CD4-positive, CD25-positive, alpha-beta regulatory T cell (primary cell): ENCODE measurements at regions not wholly inside any gene's neighbourhood (a gene's known extent, or its start where the extent isn't known, plus 50 kb on each side); places are given as distances from the start of the nearest gene placed in this dataset.

Experiments
- ATAC-seq, 2 donors: fragments of 150-1000 bp; cut with Tn5 transposase; one replicate each; pipeline ENCODE4 v1.10.0; 2021; ENCODE audit warnings: low read depth in 2 of 2, moderate number of reproducible peaks in 2 of 2, moderate library complexity in 1 of 2
- DNase-seq, 3 donors: peaks; one replicate each; pipeline versions ENCODE4 v3.0.0 to v3.0.0-alpha.2; 2012 to 2022; ENCODE audit warnings: mixed read lengths in 1 of 3
- H3K27ac ChIP-seq: one replicate; pipeline ENCODE4 v1.7.0; 2013; ENCODE audit warnings: mild to moderate bottlenecking, low read length; ENCODE audit not compliant: insufficient read depth, poor library complexity, severe bottlenecking
- H3K27me3 ChIP-seq: one replicate; pipeline ENCODE4 v1.7.0; 2013; ENCODE audit warnings: low read length; ENCODE audit not compliant: control insufficient read depth, insufficient read depth
- H3K36me3 ChIP-seq: one replicate; pipeline ENCODE4 v1.7.0; 2013; ENCODE audit warnings: mild to moderate bottlenecking, low read length, moderate library complexity; ENCODE audit not compliant: control insufficient read depth, insufficient read depth
- H3K4me1 ChIP-seq: 2 replicates; pipeline ENCODE4 v1.7.0; 2013; ENCODE audit warnings: mild to moderate bottlenecking, low read length; ENCODE audit not compliant: insufficient read depth, control insufficient read depth, poor library complexity, severe bottlenecking
- H3K4me3 ChIP-seq: one replicate; pipeline ENCODE4 v1.7.0; 2013; ENCODE audit warnings: low read depth, mild to moderate bottlenecking, low read length, moderate library complexity
- H3K9me3 ChIP-seq, 2 experiments: 1 replicate in 1 of 2; 2 replicates in 1 of 2; pipeline ENCODE4 v1.7.0; 2013; ENCODE audit warnings: low read length in 2 of 2, mild to moderate bottlenecking in 1 of 2, moderate library complexity in 1 of 2; ENCODE audit not compliant: control insufficient read depth in 2 of 2
- H3K27ac Mint-ChIP-seq, 3 donors: one replicate each; pipeline ENCODE4 v1.8.0; 2020 to 2022; ENCODE audit warnings: mild to moderate bottlenecking in 3 of 3, mixed read lengths in 3 of 3, moderate library complexity in 2 of 3
- H3K27me3 Mint-ChIP-seq: one replicate; pipeline ENCODE4 v1.8.0; 2022; ENCODE audit warnings: mild to moderate bottlenecking, mixed read lengths
- H3K36me3 Mint-ChIP-seq: one replicate; pipeline ENCODE4 v1.8.0; 2020; ENCODE audit warnings: mixed read lengths
- H3K4me1 Mint-ChIP-seq, 4 donors: one replicate each; pipeline ENCODE4 v1.8.0; 2020 to 2022; ENCODE audit warnings: mixed read lengths in 4 of 4, mild to moderate bottlenecking in 1 of 4
- H3K4me3 Mint-ChIP-seq, 4 donors: one replicate each; pipeline ENCODE4 v1.8.0; 2020 to 2022; ENCODE audit warnings: mild to moderate bottlenecking in 4 of 4, mixed read lengths in 4 of 4, moderate library complexity in 3 of 4
- H3K9me3 Mint-ChIP-seq, 7 donors: one replicate each; pipeline ENCODE4 v1.8.0; 2020 to 2022; ENCODE audit warnings: mixed read lengths in 7 of 7, mild to moderate bottlenecking in 3 of 7, moderate library complexity in 2 of 7

DNA sequence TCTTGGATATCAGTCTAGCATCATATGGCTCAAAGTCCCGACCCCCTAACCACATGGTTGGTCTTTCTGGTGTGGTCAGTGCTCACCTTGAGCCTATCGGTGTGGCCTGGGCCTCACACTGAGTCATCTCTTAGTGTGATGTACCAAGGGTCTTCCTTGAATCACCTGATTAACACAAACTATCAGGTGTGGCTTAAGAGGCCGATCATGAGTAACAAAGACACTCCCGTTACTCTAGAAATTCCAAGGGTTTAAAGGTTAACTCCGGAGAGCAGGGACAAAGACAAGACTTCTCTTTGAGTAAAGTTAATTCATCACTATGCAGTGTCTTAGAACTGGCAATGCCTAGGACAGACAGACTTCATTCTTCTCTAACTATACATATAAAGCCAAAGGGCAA, 52.3 kb upstream of the ARMC3 start:
- Mint-ChIP-seq H3K4me1 (peaks cover 0 to 6% (median 4%) of the 10 kb centered on the region in 4 donors), H3K27ac (no peak overlapping the region), H3K9me3 (peaks cover 0 to 2% (median 0%) of the 10 kb centered on the region in 7 donors), H3K27me3 (peaks cover 20% of the 10 kb centered on the region), H3K36me3 (no peaks in the 10 kb centered on the region), H3K4me3 (no peak overlapping the region)
- no peaks in the 10 kb centered on the region for H3K9me3 ChIP-seq
- ATAC-seq (no peak), DNase-seq (no peak)
- H3K4me3 ChIP-seq: no peak overlapping the region
- H3K36me3 ChIP-seq: no peaks in the 10 kb centered on the region
- H3K4me1 ChIP-seq: no peaks in the 10 kb centered on the region
- no peaks in the 10 kb centered on the region for H3K27me3 ChIP-seq
- H3K27ac ChIP-seq: no peak overlapping the region

DNA sequence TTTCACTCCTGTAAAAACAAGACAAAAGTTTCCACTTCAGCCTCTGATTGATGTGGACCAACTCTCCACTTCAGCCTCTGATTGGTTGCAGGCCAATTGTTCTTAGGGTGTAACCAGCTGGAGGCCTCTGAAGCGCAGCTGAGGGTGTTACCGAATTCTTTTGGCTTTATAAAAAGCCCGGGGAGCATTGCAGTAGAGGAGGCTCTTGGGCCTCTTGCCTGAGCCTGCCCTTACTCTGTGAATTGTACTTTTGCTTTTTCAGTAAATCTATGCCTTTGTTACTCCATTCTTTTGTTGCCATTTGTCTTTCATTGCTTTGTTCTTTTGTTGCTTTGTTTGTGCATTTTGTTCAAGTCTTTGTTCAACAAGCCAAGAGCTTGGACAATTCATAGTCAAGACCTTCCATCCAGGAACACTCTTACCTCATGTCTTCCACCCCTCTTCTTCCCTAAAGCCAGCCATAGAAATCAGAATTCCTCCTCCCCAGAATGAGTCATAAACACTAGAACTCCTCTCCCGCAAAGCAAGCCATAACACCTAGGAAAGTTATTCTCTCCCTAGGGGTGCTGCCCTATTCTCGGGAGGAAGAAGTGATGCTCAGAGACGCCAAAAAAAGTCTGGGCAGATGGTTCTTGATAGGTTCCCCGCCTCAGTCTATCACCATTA, 53.5 kb upstream of the ARMC3 start:
- Mint-ChIP-seq H3K36me3 (no peaks in the 10 kb centered on the region), H3K9me3 (peaks cover 0 to 2% (median 0%) of the 10 kb centered on the region in 7 donors), H3K27me3 (peaks cover 20% of the 10 kb centered on the region), H3K4me3 (no peak overlapping the region), H3K4me1 (peaks cover 0 to 6% (median 4%) of the 10 kb centered on the region in 4 donors), H3K27ac (no peak overlapping the region)
- DNase-seq: no peak
- H3K36me3 ChIP-seq: no peaks in the 10 kb centered on the region
- no peak overlapping the region for H3K4me3 ChIP-seq
- ATAC-seq: no peak
- H3K4me1 ChIP-seq: no peaks in the 10 kb centered on the region
- no peaks in the 10 kb centered on the region for H3K27me3 ChIP-seq
- no peak overlapping the region for H3K27ac ChIP-seq
- no peaks in the 10 kb centered on the region for H3K9me3 ChIP-seq

DNA sequence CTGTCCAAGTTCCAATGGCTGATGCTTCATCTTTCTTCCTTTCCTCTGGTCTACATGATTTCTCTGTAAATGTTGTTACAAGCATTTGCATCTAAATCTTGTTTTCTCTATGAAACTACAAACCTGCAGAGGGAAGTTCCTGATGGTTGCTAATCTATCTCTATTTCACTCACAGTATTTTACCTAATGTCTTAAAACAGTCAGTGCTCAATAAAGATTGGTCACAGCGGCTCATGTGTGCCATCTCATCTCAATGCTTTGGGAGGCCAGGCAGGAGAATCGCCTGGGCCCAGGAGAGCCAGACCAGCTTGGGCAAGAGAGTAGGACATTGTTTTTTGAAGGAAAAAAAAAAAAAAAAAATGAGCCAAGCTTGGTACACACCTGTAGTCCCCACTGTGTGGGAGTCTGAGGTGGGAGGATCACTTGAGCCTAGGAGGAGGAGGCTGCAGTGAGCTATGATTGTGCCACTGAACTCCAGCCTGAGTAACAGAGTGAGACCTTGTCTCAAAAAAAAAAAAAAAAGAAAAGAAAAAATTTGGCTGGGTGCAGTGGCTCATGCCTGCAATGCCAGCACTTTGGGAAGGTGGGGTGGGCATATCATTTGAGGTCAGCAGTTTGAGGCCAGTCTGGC, 71.3 kb upstream of the ARMC3 start:
- Mint-ChIP-seq H3K27me3 (no peaks in the 10 kb centered on the region), H3K4me1 (peaks cover 0 to 2% (median 0%) of the 10 kb centered on the region in 4 donors), H3K36me3 (no peaks in the 10 kb centered on the region), H3K4me3 (no peak overlapping the region), H3K27ac (no peak overlapping the region), H3K9me3 (peaks cover 0 to 5% (median 0%) of the 10 kb centered on the region in 7 donors)
- H3K4me3 ChIP-seq: no peak overlapping the region
- H3K27me3 ChIP-seq: no peaks in the 10 kb centered on the region
- H3K4me1 ChIP-seq: no peaks in the 10 kb centered on the region
- no peak overlapping the region for H3K27ac ChIP-seq
- no peaks in the 10 kb centered on the region for H3K9me3 ChIP-seq
- DNase-seq: no peak
- no peaks in the 10 kb centered on the region for H3K36me3 ChIP-seq
- ATAC-seq: no peak

DNA sequence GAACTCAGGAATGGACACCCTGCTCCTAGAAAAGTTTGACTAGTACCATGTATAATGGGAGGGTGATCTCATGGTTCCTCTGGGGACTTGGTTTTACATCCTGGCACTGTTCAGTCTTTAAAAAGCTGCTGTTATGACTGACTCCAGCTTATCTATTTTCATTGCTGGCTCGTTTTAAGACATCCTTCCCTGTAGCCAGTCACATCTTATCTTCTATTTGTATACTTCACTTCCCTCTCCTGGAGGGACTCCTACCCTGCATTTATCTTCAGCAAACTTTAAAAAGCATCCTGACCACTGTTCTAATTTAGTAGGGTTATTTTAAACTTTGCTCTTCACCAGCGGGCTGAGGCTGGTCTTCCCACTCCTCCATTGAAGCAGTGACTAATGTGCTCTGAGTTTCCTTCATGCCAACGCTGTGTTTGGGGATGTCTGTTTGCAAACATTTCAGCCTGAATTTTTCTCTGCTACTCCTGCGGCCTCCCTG, 72.9 kb upstream of the ARMC3 start:
- H3K27ac ChIP-seq: no peak overlapping the region
- no peak overlapping the region for H3K4me3 ChIP-seq
- no peaks in the 10 kb centered on the region for H3K4me1 ChIP-seq
- H3K27me3 Mint-ChIP-seq: no peaks in the 10 kb centered on the region
- H3K9me3 ChIP-seq: no peaks in the 10 kb centered on the region
- peaks cover 0 to 2% (median 0%) of the 10 kb centered on the region in 7 donors for H3K9me3 Mint-ChIP-seq
- no peaks in the 10 kb centered on the region for H3K36me3 Mint-ChIP-seq
- no peak overlapping the region for H3K27ac Mint-ChIP-seq
- DNase-seq: no peak
- H3K27me3 ChIP-seq: no peaks in the 10 kb centered on the region
- H3K4me1 Mint-ChIP-seq: peaks cover 0 to 4% (median 1%) of the 10 kb centered on the region in 4 donors
- no peak overlapping the region for H3K4me3 Mint-ChIP-seq
- ATAC-seq: no peak
- no peaks in the 10 kb centered on the region for H3K36me3 ChIP-seq

DNA sequence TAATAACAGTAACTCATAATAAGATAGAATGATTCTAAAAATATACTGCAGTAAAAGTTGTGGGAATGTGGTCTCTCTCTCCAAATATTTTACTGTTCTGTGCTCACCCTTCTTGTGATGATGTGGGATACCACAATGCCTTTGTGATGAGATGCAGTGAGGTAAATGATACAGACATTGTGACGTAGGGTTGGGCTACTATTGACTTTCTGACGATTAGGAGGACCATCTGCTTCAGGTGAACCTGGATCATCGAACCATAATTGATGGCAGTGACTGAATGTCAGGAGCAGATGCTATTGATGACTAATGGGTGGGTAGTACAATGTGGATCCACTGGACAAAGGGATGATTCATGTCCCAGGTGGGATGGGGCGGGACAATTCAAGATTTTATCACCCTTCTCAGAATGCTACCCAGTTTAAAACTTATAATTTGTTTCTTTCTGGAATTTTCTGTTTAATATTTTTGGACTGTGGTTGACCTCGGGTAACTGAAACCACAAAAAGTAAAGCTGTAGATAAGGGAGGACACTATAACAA, 73.9 kb upstream of the ARMC3 start:
- Histone ChIP-seq H3K27me3 (peaks cover 2% of the 10 kb centered on the region), H3K4me1 (no peaks in the 10 kb centered on the region), H3K9me3 (no peaks in the 10 kb centered on the region), H3K27ac (no peak overlapping the region), H3K36me3 (no peaks in the 10 kb centered on the region), H3K4me3 (no peak overlapping the region)
- no peak for DNase-seq
- Mint-ChIP-seq H3K27ac (no peak overlapping the region), H3K4me1 (peaks cover 3 to 6% (median 4%) of the 10 kb centered on the region in 4 donors), H3K36me3 (no peaks in the 10 kb centered on the region), H3K4me3 (no peak overlapping the region), H3K27me3 (no peaks in the 10 kb centered on the region), H3K9me3 (no peaks in the 10 kb centered on the region)
- ATAC-seq: no peak

DNA sequence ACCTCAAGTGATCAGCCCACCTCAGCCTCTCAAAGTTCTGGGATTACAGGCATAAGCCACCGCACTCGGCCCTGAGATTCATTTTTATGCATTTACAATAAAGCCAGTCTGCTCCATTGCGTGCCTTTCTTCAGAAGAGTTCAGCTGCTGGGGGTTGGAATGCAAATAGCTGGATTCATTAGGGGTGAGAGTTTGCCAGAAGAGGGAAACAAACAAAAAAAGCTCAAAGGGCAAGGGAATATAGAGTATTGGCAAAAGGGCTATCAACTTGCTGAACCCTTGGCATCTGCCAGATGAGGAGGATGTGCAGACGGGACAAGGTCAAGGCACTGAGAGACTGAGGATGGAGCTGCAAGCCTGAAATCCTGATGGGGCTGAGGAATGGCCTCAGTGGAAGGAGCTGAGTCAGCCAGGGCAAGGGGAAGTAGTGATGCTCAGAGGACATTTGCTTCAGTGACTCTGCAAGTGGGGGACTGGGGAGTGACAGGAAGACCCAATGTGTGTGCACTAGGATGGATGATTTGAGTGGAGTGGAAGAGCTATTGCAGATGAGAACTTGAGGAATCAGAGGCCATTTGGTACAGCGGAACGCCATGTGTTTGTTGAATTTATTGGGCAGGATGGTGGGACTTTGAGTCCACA, 75.0 kb upstream of the ARMC3 start:
- H3K4me1 Mint-ChIP-seq: peaks cover 4 to 9% (median 5%) of the 10 kb centered on the region in 4 donors

DNA sequence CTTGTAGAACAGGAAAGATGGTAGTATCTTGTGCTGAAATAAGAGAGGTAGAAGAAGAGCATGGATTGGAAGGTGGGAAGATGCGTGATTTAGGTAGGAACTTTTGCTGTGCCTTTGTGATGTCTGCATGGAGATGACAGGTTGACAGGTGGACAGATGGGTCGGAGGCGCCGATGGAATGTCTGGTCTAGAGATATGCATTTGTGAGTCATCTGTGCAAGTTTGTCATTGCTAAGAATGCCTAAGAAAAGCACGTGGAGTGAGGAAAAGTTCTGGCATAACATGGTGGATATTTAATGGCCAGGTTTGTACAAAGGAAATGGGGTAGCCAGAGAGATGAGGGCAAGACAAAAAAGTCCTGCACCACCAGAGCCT, 76.0 kb upstream of the ARMC3 start:
- DNase-seq: no peak
- Histone ChIP-seq H3K9me3 (no peaks in the 10 kb centered on the region), H3K27ac (no peak overlapping the region), H3K27me3 (peaks cover 2% of the 10 kb centered on the region), H3K36me3 (no peaks in the 10 kb centered on the region), H3K4me3 (no peak overlapping the region), H3K4me1 (no peaks in the 10 kb centered on the region)
- H3K4me3 Mint-ChIP-seq: no peak overlapping the region
- H3K4me1 Mint-ChIP-seq: peaks cover 4 to 9% (median 5%) of the 10 kb centered on the region in 4 donors
- H3K9me3 Mint-ChIP-seq: no peaks in the 10 kb centered on the region
- no peak overlapping the region for H3K27ac Mint-ChIP-seq
- ATAC-seq: no peak
- H3K27me3 Mint-ChIP-seq: no peaks in the 10 kb centered on the region
- no peaks in the 10 kb centered on the region for H3K36me3 Mint-ChIP-seq

More for the DNA sequence above, 75.0 kb upstream of the ARMC3 start:
- H3K9me3 ChIP-seq: no peaks in the 10 kb centered on the region
- no peaks in the 10 kb centered on the region for H3K4me1 ChIP-seq
- H3K27ac Mint-ChIP-seq: no peak overlapping the region
- no peaks in the 10 kb centered on the region for H3K36me3 Mint-ChIP-seq
- no peaks in the 10 kb centered on the region for H3K36me3 ChIP-seq
- H3K27ac ChIP-seq: no peak overlapping the region
- H3K4me3 Mint-ChIP-seq: no peak overlapping the region
- H3K9me3 Mint-ChIP-seq: no peaks in the 10 kb centered on the region
- H3K27me3 ChIP-seq: peaks cover 2% of the 10 kb centered on the region
- ATAC-seq (no peak), DNase-seq (no peak)
- H3K4me3 ChIP-seq: no peak overlapping the region
- H3K27me3 Mint-ChIP-seq: no peaks in the 10 kb centered on the region
